Mesothelial cell of epicardium (in vitro differentiated cells): ENCODE measurements at regions not wholly inside any gene's neighbourhood (a gene's known extent, or its start where the extent isn't known, plus 50 kb on each side); places are given as distances from the start of the nearest gene placed in this dataset.

Experiments used
- DNase-seq, 2 experiments: peaks; one replicate each; pipeline ENCODE4 v3.0.0; 2021; ENCODE audit warnings: low spot score in 2 of 2; ENCODE audit not compliant: unreplicated experiment in 2 of 2
- H3K27ac Mint-ChIP-seq: 2 replicates; pipeline ENCODE4 v1.8.0; 2021; ENCODE audit warnings: mixed read lengths
- H3K27me3 Mint-ChIP-seq: 2 replicates; pipeline ENCODE4 v1.8.0; 2021; ENCODE audit warnings: low read depth, mixed read lengths
- H3K36me3 Mint-ChIP-seq: 2 replicates; pipeline ENCODE4 v1.8.0; 2021; ENCODE audit warnings: mixed read lengths
- H3K4me1 Mint-ChIP-seq: 2 replicates; pipeline ENCODE4 v1.8.0; 2021; ENCODE audit warnings: mixed read lengths
- H3K4me3 Mint-ChIP-seq: 2 replicates; pipeline ENCODE4 v1.8.0; 2021; ENCODE audit warnings: mild to moderate bottlenecking, moderate library complexity, mixed read lengths
- H3K9me3 Mint-ChIP-seq: 2 replicates; pipeline ENCODE4 v1.8.0; 2021; ENCODE audit warnings: mixed read lengths
- CTCF ChIP-seq: fragments of 200-600 bp; sonication (generic); IDR thresholded peaks from one replicate; pipeline ENCODE4 v1.5.0; 2021; ENCODE audit warnings: antibody characterized with exemption; ENCODE audit not compliant: unreplicated experiment

DNA sequence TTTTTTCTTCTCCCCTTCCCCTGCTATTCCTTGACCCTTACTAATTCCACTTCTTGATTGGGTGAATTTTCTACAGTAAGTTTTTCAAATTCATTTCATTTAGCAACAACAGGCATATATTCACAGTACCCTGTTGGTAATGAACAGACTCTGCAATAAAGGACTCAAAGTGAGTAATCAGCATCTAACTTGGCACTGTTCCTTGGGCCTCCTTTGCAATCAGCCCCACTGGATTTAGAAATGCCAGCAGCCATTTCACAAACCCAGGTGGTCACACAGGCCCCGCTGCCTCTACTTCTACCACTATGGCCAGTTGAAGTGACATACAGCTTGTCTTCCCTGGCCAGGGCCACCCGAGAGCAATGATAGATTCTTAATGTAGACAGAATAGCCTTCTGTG is 113.8 kb downstream of the CYB561 start:
- no peak overlapping the region for H3K4me3 Mint-ChIP-seq
- no peak overlapping the region for H3K27ac Mint-ChIP-seq
- H3K36me3 Mint-ChIP-seq = peaks cover 27% of the 10 kb centered on the region
- no peak for TF ChIP-seq CTCF
- no peaks in the 10 kb centered on the region for H3K4me1 Mint-ChIP-seq
- H3K27me3 Mint-ChIP-seq = no peaks in the 10 kb centered on the region
- no peaks in the 10 kb centered on the region for H3K9me3 Mint-ChIP-seq
- DNase-seq = no peak

DNA sequence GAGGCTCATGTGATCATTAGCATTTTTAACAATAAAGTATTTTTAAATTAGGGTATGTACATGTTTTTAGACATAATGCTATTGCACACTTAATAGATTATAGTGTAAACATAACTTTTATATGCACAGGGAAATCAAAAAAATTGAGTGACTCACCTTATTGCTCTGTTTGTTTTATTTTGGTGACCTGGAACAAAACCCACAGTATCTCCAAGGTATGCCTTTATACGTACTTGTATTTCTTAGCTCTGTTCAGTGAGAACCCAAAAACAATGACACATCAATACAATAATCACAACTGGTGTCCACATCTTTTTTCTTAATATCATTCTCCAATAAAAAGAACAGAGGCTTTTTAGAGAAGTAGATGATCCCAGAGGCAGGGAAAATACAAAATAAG is 112.2 kb downstream of the CYB561 start:
- Mint-ChIP-seq H3K27me3 (no peaks in the 10 kb centered on the region), H3K27ac (no peak overlapping the region), H3K9me3 (peaks cover 4% of the 10 kb centered on the region), H3K4me3 (no peak overlapping the region), H3K36me3 (peaks cover 29% of the 10 kb centered on the region), H3K4me1 (no peaks in the 10 kb centered on the region)
- no peak for TF ChIP-seq CTCF
- no peak for DNase-seq

DNA sequence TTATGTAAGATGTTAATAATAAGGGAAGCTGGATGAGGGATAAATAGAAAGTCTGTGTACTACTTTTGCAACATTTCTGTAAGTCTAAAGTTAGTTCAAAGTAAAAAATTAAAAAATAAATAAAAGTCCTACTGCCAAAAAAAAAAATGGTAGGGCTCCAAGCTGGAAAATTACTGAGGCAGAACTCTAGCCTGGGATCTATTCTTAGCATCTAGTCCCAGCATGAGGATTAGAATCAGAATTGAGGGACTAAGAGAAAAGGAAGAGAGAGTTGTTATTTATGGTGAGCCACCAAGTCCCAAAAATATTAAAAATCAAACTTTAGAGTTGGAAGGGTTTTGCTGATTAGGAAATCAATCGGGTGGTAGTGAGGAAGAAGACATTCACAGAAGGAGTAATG is 110.3 kb downstream of the CYB561 start:
- no peak for DNase-seq
- TF ChIP-seq CTCF = no peak
- no peak overlapping the region for H3K27ac Mint-ChIP-seq
- H3K4me1 Mint-ChIP-seq = no peaks in the 10 kb centered on the region
- peaks cover 4% of the 10 kb centered on the region for H3K9me3 Mint-ChIP-seq
- no peaks in the 10 kb centered on the region for H3K27me3 Mint-ChIP-seq
- H3K4me3 Mint-ChIP-seq = no peak overlapping the region
- peaks cover 31% of the 10 kb centered on the region for H3K36me3 Mint-ChIP-seq

DNA sequence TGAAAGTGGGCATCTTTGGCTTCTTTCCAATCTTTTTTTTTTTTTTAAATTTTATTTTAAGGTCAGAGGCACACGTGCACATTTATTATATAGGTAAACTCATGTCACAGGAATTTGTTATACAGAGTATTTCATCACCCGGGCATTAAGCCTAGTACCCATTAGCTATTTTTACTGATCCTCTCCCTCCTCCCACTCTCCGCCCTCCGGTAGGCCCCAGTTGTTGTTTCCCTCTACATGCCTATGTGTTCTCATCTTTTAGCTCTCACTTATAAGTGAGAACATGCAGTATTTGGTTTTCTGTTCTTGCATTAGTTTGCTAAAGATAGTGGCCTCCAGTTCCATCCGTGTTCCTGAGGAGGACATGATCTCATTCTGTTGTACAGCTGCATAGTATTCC is 108.5 kb downstream of the CYB561 start:
- Mint-ChIP-seq H3K36me3 (peaks cover 35% of the 10 kb centered on the region), H3K27me3 (no peaks in the 10 kb centered on the region), H3K27ac (no peak overlapping the region), H3K4me3 (no peak overlapping the region), H3K9me3 (peaks cover 4% of the 10 kb centered on the region), H3K4me1 (no peaks in the 10 kb centered on the region)
- DNase-seq = no peak
- no peak for TF ChIP-seq CTCF

GRCh38 chr17:63338272-63338671 is 107.8 kb downstream of the CYB561 start:
- no peak for DNase-seq
- TF ChIP-seq CTCF = no peak
- Mint-ChIP-seq H3K27ac (no peak overlapping the region), H3K9me3 (peaks cover 4% of the 10 kb centered on the region), H3K4me1 (no peaks in the 10 kb centered on the region), H3K27me3 (no peaks in the 10 kb centered on the region), H3K36me3 (peaks cover 34% of the 10 kb centered on the region), H3K4me3 (no peak overlapping the region)

DNA sequence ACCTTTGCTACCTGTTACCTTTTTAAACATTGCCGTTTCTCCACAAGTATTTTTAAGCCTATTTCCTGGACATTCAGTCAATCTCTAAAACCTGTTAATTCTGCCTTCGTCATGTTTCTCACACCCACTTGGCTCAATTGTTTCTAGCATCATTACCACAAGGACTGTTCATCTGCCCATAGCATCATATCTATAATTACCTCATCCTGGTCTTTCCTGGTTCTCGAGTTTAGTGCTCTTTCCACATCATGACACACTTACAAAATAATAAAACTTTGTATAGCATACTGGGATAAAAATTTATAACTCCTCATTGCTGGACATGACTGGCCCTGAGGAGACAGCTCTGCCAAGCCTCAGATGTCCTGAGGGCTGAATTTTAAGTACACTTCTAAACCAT is 104.8 kb downstream of the CYB561 start:
- Mint-ChIP-seq H3K4me3 (no peak overlapping the region), H3K36me3 (peaks cover 35% of the 10 kb centered on the region), H3K27me3 (no peaks in the 10 kb centered on the region), H3K9me3 (peaks cover 4% of the 10 kb centered on the region), H3K4me1 (no peaks in the 10 kb centered on the region), H3K27ac (no peak overlapping the region)
- TF ChIP-seq CTCF = no peak
- no peak for DNase-seq
